ENCODE measurements at regions not wholly inside any gene's neighbourhood (a gene's known extent, or its start where the extent isn't known, plus 50 kb on each side); places are given as distances from the start of the nearest gene placed in this dataset.

GRCh38 chr10:76729841-76730487 is 907.6 kb downstream of the KCNMA1 start:
- ChIA-PET POLR2A (no interaction called here), CTCF (no interaction called here)
- no peaks in the 10 kb centered on the region for H3K4me1 Mint-ChIP-seq

GRCh38 chr10:76729346-76729745 is 908.3 kb downstream of the KCNMA1 start:
- Mint-ChIP-seq H3K36me3 (peaks cover 9% of the 10 kb centered on the region), H3K27ac (no peak overlapping the region), H3K4me1 (no peaks in the 10 kb centered on the region), H3K9me3 (peaks cover 18% of the 10 kb centered on the region), H3K4me3 (no peak overlapping the region), H3K27me3 (ENCODE audit: low read depth) (peaks cover 2% of the 10 kb centered on the region; the same call in 1 of the 2 replicates)
- ATAC-seq (no peak), DNase-seq (ENCODE audit: low spot score) (no peak)
- ChIA-PET CTCF (no interaction called here), POLR2A (no interaction called here)
- TF ChIP-seq ZNF532 (CRISPR knock-in tag; IDR thresholded peaks at IDR 0.05; ENCODE audit: borderline replicate concordance), result no peak
- TF ChIP-seq AFF4 (CRISPR knock-in tag; IDR thresholded peaks at IDR 0.05; ENCODE audit: borderline replicate concordance), result no peak
- TF ChIP-seq FOXP1 (CRISPR knock-in tag; IDR thresholded peaks at IDR 0.05; ENCODE audit: borderline replicate concordance), result no peak
- no peak for TF ChIP-seq PREB (CRISPR knock-in tag; IDR thresholded peaks at IDR 0.05; ENCODE audit: borderline replicate concordance)
- TF ChIP-seq ATF3 (CRISPR knock-in tag; conservative IDR thresholded peaks at IDR 0.05), result no peak

More at GRCh38 chr10:76729841-76730487, 907.6 kb downstream of the KCNMA1 start:
- no peak for DNase-seq (ENCODE audit: low spot score)
- H3K27ac Mint-ChIP-seq, result no peak overlapping the region
- H3K9me3 Mint-ChIP-seq, result peaks cover 18% of the 10 kb centered on the region
- H3K27me3 Mint-ChIP-seq (ENCODE audit: low read depth), result peaks cover 2% of the 10 kb centered on the region; the same call in 1 of the 2 replicates
- peaks cover 9% of the 10 kb centered on the region for H3K36me3 Mint-ChIP-seq
- no peak for ATAC-seq
- no peak for TF ChIP-seq FOXP4 (CRISPR knock-in tag; IDR thresholded peaks at IDR 0.05)
- no peak for TF ChIP-seq FOXJ3 (CRISPR knock-in tag; IDR thresholded peaks at IDR 0.05; ENCODE audit: borderline replicate concordance)
- TF ChIP-seq ESRRA (CRISPR knock-in tag; IDR thresholded peaks at IDR 0.05; ENCODE audit: borderline replicate concordance), result no peak
- no peak for TF ChIP-seq ZNF263 (CRISPR knock-in tag; IDR thresholded peaks at IDR 0.05; ENCODE audit: low read depth)
- TF ChIP-seq MLX (CRISPR knock-in tag; IDR thresholded peaks at IDR 0.05), result no peak
- TF ChIP-seq HMGA2 (CRISPR knock-in tag; IDR thresholded peaks at IDR 0.05), result no peak
- no peak for TF ChIP-seq ZNF232 (CRISPR knock-in tag; IDR thresholded peaks at IDR 0.05)
- TF ChIP-seq ZNF425 (CRISPR knock-in tag; conservative IDR thresholded peaks at IDR 0.05), result no peak
- TF ChIP-seq ATF3 (CRISPR knock-in tag; conservative IDR thresholded peaks at IDR 0.05), result no peak
- no peak overlapping the region for H3K4me3 Mint-ChIP-seq

All from WTC11 (cell line).